LoVo (cell line): ENCODE measurements at regions not wholly inside any gene's neighbourhood (a gene's known extent, or its start where the extent isn't known, plus 50 kb on each side); places are given as distances from the start of the nearest gene placed in this dataset.

ENCODE experiments used
- DNase-seq: peaks from one replicate; pipeline ENCODE4 v3.0.0-alpha.2; 2016; ENCODE audit warnings: low spot score

DNA sequence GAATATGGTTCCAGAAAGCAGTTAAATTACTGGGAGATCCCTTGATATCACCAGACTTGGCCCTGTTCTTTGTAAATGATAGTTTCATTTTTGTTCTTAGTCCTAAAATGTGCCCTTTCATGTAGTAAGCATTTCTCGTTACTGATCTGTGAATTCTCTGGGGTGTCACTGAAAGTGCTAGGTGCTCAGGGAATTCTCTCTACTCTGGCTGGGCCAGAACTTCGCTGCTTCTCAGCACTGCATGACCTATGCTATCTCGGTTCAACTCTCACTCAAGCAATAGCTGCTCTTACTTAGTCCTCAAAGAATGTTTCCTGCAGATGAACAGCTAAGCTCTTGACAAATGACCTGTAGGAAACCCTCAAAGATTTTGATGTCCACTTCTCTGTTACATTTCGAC is 1144.3 kb downstream of the ADGRL3 start:
- DNase-seq = no peak

DNA sequence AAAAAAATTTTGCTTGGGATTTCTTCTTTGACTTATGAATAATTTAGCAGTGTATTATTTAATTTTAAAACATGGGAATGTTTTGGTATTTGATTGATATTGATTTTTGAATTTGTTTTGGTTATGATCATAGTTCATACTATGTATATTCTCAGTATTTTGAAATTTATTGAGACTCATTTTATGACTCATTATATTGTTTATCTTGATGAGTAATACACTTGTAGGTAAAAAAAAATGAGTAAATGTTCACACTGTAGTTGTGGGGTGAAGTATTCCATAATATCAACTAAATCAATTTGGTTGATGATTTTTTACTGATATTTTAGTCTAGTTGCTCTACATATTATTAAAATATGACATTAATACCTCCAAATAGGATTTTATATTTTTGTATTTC is 1142.2 kb downstream of the ADGRL3 start:
- no peak for DNase-seq

DNA sequence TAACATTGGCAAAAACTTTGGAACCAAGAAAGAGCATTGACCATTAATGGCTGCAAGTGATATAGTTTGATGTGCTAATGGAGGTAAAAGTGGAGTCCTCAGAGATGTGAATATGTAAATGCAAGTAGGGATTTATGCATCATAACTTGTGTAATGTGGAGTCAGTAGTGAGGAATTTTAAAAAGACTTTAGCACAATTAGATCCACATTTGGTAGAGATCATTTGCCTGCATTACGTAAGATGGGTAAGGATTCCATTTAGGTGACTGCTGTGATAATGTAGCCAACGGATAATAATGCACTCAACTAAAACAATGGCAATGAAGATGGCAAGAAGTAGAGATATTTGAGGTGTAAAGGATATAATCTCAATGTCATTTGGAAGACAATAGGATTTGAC is 1128.4 kb downstream of the ADGRL3 start:
- no peak for DNase-seq

DNA sequence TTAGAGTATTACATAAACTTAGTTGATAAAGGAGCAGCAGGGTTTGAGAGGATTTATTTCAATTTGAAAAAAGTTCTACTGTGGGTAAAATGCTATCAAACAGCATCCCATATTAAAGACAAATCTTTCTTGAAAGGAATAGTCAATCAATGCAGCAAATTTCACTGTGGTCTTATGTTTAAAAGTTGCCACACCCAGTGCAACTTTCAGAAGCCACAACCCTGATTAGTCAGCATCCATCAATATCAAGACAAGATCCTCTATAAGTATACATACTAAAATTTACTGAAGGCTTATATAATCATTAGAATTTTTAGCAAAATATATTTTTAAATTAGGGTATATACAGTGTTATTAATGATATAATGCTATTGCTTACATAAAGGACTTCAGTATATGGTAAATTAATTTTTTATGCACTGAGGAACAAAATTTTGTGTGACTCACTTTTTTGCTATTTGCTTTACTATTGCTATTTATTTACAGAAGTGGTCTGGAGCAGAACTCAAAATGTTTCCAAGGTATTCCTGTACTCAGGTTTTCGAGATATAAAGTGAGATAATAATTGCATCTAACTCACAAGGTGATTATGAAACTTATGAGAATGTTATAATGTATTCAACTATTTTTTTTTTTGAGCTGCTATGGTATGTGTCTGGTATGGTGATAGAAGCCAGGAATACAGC is 1127.6 kb downstream of the ADGRL3 start:
- no peak for DNase-seq

DNA sequence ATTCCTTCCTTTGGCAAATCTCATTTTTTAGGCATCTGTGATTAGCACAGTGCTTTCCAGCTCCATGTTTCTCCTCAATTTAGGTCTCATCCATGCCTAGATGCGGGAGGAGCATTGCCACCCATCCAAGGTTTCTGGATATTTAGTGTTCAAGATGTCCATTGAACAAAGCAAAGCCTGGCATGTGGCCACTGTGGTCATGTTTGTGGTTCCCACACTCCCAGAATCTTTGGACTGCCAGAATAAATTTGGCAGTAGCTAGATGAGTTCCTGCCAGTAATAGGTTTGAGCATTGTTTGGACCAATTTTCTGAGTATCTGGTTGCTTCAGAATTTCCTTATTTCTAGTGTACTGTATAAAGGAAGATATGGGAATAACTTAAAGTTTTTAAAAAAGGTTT is 1124.1 kb downstream of the ADGRL3 start:
- DNase-seq = no peak

DNA sequence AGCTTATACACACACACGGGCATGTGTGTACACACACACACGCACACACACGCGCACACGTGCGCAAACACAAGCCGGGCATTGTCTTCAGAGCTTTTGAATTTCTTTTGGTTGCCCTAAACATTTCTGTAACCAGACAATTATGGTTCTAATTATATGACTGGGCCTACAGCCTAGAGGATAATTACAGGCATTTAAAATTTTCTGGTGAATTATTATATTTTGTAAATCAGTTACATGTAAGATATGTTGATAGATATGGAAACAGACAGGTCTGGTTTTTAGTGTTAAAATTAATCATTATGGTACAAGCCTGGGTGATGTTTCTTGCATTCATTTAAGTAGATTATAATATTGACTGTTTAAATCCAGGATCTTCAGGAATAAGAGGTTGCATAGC is 1120.5 kb downstream of the ADGRL3 start:
- no peak for DNase-seq

DNA sequence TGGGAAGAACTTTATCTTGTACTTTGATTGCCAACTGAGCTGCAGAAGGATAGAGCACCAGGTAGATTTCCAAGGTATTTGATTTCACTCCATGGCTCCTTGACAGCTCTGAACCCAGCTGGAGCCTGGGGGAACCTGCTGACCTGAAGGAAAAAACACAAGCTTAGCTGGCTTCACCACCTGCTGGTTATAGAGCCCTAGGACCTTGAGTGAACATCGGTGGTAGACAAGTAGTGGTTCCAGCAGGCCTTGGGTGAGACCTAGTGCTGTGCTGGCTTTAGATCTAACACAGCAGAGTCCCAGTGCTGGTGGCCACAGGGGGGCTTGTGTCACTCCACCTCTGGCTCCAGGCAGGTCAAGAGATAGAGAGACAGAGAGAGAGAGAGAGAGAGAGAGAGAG is 1102.6 kb downstream of the ADGRL3 start:
- no peak for DNase-seq

DNA sequence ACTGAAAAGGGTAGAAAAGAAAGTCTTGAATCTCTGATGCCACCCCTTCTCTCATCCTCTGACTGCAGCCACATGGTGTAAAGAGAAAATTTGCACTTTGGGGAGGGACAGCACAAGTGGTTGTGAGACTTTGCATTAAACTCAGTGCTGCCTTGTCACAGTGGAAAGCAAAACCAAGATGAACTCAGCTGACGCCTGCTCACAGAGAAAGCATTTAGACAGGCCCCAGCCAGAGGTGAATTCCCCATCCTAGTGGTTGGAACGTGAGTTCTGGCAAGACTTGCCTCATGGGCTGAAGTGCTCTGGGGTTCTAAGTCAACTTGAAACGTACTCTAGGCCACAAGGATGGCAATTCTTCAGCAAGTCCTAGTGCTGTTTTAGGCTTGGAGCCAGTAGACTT is 1101.4 kb downstream of the ADGRL3 start:
- DNase-seq = no peak

DNA sequence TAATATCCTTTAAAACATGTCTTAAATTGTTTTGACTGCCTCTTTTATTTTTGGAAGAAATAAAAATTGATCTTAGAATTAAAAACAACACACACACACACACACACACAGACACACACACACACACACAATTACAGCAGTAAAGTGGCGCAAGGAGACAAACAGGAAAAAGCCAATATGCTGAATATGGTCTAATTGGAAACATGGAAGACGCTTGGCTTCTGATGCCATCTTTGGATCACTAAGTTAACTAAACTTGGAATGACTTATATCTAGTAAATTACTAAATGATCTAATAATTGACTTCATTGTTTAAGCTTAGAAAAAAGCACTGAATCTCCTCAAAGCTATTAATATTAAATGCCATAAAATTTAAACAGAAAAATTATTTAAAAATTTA is 1093.4 kb downstream of the ADGRL3 start:
- no peak for DNase-seq

DNA sequence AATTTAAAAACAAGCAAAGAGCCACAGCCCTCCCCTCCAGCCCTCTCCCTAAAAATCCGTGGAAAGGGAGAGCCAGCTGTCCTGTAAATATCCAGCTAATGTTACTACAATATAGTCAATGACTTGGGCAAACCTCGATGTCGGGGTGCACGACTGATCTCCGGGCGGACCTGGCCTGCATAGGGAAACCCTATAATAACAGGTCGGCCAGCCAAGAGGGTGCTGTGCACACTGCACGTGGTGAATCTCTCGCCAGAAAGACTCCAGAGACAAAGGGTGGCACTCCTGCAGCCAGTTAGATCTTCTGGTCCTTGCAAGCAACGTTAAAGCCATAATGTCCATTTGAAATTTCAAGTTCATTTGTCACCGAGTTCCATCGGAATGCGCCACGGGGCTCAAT is 1092.8 kb downstream of the ADGRL3 start:
- no peak for DNase-seq

DNA sequence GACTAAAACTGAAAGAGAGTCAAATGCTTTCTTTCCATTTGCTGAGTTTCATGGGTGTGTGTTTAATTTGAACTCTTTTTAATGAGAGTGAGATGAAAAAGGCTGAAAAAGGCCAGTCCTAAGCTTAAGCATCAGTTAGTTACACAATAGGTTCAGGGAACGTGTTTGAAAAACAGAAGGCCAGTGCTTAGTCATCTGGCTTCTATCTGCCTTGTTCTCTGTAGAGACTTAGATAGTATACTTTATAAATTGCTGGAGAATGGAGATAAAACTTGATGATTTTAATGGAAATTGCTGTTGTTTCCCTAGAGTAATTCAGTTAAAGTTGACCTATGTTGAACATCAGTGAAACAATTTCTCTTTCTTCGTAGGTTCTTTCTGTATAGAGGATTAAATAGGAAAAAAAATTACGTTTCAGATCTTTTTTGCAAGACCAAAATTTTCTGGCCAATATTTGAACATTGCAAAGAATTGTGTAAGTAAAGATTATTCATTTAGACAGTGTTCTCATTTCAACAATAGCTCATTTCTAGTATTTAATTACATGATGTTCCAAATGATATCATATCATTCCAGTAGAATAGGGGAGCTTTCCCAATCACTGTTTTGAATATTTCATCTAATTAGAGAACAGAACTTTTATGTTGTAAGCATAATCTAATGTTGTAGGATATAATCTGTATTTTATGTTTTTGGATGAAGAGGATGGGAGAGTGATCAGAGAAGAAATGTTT is 1088.8 kb downstream of the ADGRL3 start:
- no peak for DNase-seq

DNA sequence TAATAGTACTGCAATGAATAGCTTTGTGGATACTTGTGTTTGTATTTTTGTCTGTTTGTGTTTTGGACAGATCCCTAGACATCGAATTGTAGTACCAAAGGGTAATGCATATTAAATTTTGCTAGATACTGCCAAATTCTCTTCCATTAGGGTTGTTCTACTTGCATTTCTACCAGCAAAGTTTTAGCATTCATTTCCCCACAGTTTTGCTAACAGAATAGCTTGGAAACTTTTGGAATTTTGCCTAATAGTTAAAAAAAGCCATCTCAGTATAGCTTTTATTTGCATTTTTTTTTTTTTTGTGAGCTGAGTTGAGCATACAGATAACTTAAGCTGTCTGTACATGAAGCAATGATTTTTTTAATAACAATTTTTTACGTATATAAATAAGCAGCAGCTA is 1084.9 kb downstream of the ADGRL3 start:
- DNase-seq = no peak

DNA sequence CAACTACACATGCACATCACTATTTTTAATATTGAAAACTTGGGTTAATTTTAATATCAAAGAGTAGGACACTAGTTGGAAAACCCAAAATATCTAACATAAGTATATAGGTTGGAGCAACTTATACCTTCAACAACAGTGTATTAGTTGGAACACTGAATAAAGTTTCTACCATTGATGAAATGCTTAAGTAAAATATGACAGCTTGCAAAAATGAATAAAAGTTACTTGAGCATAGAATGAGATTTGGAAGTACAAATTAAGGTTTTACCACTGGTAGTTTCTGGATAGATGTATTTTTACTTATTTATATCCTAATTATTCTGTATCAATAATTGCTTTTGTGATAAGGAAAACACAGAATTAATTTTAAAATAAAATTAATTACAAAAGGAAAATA is 1079.6 kb downstream of the ADGRL3 start:
- DNase-seq = no peak

DNA sequence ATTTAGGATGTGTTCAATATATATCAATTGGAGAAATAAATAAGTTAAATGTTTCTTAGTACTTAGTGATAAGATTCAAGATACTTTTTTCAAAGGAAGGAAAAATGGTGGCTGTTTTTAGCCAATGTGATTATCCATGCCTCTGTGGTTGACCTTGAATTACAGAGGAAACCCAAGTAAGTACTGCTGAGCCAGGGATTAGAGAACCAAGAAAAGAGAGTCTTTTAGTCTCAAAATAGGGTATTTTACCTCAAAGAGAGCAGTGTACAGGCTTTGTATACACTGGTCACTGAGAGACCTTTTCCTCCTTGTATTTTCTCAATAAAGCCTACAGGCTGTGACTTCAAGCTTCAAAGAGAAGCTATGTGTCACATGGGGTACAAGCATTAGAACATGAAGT is 1075.3 kb downstream of the ADGRL3 start:
- DNase-seq = no peak

DNA sequence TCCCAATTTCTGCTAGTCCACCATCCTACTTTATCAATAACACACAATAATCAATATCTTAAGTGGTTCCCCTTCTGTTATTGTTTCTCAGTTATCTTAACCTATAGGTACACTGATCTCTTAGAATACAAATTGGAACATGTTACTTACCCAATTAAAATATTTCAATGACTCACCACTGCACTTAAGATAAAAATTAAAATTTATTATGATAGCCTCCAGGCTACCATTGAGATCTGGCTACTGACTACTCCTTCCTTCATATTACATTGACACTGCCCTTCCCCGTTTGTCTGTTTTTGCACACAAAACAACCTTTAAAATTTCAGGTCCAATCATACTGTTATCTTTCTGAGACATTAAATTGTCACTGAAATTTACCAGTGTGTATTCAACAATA is 1074.7 kb downstream of the ADGRL3 start:
- DNase-seq = no peak

DNA sequence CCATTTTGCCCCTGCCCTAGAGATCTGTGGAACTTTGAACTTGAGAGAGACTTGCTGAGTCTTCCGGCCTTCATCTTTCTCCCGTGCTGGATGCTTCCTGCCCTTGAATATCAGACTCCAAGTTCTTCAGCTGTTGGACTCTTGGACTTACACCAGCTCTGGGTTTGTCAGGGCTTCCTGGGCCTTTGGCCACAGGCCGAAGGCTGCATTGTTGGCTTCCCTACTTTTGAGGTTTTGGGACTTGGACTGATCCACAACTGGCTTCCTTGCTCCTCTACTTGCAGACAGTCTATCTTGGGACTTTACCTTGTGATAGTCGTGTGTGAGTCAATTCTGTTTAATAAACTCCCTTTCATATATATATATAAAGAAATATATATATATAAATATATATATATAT is 1071.0 kb downstream of the ADGRL3 start:
- no peak for DNase-seq

DNA sequence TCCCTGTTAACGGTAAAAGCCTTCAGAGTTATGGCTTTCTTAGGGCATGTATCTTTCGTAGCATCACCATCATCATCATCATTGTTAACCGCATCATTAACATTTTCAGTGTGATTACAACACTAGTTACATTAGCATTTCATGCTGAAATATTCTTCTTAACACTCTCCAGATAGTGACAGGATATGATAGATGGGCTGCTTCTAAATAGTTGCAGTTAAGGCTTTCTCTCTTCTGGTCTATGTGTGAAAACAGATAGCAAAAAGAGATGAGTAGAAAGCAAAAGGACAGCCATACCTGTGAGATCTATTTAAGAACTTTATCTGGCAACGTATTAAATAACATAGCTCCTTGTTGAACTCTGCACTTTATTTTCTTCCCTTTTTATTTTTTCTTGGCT is 1069.8 kb downstream of the ADGRL3 start:
- DNase-seq = no peak

DNA sequence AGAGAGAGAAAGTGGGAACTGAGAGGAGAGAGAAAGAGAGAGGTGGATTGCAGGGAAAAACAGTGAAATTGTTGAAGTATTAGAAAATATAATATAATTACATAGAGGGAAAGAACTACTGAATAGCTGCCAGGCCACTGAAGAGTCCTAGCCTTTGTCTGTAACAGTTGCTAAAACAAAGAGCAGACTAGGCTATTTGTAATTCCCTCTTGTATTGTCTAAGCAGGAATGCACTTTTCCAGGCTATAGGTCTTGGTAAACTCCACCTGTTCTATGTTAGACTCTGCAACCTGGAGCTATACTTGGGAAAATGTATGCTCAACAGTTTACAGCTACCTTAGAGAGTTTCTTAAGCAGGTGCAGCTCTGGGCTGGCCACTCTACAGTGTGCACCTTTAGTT is 1063.3 kb downstream of the ADGRL3 start:
- no peak for DNase-seq

DNA sequence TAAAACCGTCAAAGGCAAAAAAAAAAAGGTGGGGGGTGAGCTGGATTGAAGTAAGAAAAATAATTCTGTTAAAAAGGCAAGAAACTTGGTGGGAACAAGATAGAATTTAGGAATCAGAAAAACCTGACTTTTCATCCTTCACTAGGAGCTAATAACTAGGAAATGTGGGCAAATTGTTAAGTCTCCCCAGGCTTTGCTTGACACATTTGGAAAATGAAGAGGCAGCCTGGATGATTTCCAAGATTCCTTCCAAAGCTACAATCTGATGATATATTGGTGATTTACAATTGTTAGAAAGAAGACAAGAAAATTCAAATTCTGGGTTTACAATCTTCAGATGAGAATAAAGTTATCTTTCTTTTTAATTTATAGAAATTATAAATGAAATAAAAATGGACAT is 1062.5 kb downstream of the ADGRL3 start:
- DNase-seq = no peak

DNA sequence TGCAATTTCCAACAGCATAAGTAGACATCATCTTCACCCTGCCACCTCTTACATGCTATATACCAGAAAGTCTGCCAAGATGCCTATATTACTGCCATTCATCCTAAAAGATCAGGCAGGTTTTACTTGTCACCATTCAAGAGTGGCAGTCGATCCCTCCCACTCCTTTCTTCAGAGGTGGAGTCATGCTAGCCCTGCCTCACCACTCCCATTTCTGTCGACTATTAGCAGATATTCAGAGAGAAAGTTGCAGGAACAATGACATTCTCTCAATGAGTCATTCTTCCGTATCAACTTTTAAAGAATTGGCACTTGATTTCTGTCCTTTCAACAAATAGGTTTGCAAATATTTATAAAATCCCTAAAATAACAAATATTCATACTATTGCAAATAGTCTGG is 1060.1 kb downstream of the ADGRL3 start:
- DNase-seq = no peak

DNA sequence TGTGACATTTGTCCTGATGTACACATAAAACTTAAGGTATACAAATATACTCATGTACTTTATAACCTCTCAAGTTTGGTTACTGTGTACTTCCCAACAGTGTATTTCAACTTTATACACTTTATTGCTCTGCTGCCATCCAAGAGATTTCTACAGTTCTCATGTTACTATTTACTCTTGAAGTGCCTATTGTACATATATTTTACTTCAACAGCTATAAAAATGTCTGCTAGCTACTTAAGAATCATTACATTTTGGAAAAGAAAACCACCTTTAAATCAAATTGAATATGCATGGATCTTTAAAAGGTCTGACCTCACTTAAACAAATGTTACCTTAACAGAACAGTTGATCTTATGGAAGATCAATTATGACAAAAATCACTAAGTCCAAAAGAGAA is 1056.4 kb downstream of the ADGRL3 start:
- no peak for DNase-seq

DNA sequence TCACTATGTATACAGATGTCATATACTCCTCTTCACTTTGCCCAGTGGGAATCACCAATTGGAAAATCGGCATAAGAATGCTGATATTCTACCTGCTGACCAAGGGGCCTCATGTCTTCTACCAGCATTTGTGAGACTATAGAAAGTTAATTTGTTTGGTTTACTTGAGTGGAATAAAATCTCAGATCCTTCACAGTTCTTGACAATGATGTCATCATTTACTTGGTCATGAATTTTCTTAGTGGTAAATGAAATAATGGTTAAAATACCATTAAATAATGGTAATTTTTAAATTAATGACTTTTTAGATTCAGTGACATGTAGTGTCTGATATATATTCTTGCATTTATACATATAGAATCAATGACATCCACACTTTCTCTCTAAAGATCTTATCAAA is 1052.6 kb downstream of the ADGRL3 start:
- DNase-seq = no peak

DNA sequence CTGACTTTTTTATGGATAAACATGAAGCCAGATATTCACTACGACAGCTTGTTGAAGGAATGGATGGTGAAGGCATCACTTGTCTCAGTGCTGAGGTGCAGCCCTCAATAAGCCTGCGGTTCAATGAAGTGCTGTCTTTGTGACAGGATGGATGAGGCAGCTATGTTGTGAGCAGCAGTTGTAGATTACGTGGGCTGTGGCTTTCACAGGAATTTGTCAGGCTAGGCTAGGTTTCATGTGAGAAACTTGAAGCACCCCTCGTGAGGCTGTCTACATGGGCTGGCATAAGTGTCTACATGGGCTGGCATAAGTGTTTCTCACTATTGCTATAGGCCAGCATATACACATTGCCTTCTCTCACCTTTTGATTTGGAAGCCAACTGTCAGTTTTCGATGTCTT is 1050.0 kb downstream of the ADGRL3 start:
- DNase-seq = no peak

DNA sequence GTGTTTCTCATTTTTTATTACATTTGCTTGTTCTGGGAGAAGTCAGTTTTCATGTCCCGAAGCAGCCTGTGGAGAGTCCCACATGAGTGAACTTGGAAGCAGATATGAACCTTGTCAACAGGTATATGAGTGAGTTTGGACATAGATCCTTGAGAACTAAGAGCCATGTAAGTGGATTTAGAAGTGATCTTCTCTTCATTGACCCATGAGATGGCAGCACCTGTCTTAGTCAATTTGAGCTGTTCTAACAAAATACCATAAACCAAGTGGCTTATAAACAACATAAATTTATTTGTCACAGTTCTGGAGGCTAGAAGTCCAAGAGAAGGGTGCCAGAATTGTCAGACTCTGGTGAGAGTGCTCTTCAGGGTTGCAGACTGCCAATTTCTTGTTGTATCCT is 1043.8 kb downstream of the ADGRL3 start:
- DNase-seq = no peak
